Activated CD8-positive, alpha-beta T cell treated with anti-CD3 and anti-CD28 coated beads, Interleukin-2, amount 10 ng/mL, durations not matched to agents 7 days and 5 days (primary cell): ENCODE measurements at regions not wholly inside any gene's neighbourhood (a gene's known extent, or its start where the extent isn't known, plus 50 kb on each side); places are given as distances from the start of the nearest gene placed in this dataset.

ENCODE experiments used
- ATAC-seq: fragments of 150-1000 bp; cut with Tn5 transposase; one replicate; pipeline ENCODE4 v1.10.0; 2021; ENCODE audit warnings: moderate library complexity
- CTCF ChIA-PET: fragments of 350-600 bp; sonication (Branson Sonifier 250); formaldehyde crosslinking; loops from one replicate; lab custom pipeline; 2021; ENCODE audit warnings: antibody characterized with exemption; lab: Charles Lee
- POLR2A ChIA-PET: fragments of 350-600 bp; sonication (Branson Sonifier 250); formaldehyde crosslinking; loops from one replicate; lab custom pipeline; 2021; ENCODE audit warnings: antibody characterized with exemption; lab: Charles Lee
- DNase-seq: peaks from one replicate; pipeline ENCODE4 v3.0.0-alpha.2; 2020
- H3K27ac Mint-ChIP-seq: one replicate; pipeline ENCODE4 v1.8.0; 2021; ENCODE audit warnings: mild to moderate bottlenecking, mixed read lengths
- H3K27me3 Mint-ChIP-seq: one replicate; pipeline ENCODE4 v1.8.0; 2021; ENCODE audit warnings: low read depth, mixed read lengths
- H3K36me3 Mint-ChIP-seq: one replicate; pipeline ENCODE4 v1.8.0; 2021; ENCODE audit warnings: low read depth, mixed read lengths
- H3K4me1 Mint-ChIP-seq: one replicate; pipeline ENCODE4 v1.8.0; 2021; ENCODE audit warnings: low read depth, mixed read lengths
- H3K4me3 Mint-ChIP-seq: one replicate; pipeline ENCODE4 v1.8.0; 2021; ENCODE audit warnings: mild to moderate bottlenecking, mixed read lengths
- H3K9me3 Mint-ChIP-seq: one replicate; pipeline ENCODE4 v1.8.0; 2022; ENCODE audit warnings: mixed read lengths; ENCODE audit not compliant: insufficient read depth

DNA sequence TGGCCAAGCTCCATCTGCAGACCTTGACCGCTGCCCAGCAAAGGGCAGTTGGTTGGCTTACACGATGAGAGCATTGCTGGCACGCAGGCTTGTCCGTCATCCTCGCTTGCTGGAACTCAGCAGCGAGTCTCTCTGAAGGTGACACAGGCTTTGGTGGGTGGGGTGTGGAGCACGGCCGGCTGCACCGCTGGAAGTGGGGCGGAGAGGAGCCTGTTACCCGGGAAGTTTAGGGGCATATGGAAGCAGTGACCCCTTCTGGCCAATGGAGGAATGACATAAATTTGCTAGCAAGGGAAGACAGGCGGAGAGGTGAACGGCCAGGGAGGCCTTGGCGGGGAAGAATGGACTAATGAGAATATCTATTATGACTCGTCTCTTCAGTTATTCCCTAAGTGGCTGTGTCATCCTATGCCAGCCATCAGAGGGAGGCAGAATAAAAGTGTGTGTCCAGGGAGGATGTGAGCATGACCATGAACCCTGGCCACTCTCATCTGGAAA lies 65.9 kb upstream of the SDK2 start:
- ChIA-PET CTCF (interaction anchor here (0.7 to 3.7 kb wide), 22 partner anchors 10 to 281 kb away, joined by 3 to 62 read pairs (median 4); no protein-coding TSS in a partner anchor), POLR2A (interaction anchor here (1.3 kb wide), 1 partner anchor 9 kb away, joined by 3 read pairs; no protein-coding TSS in a partner anchor)
- ATAC-seq (peak; percentile 66), DNase-seq (peak; percentile 82)
- H3K9me3 Mint-ChIP-seq = no peaks in the 10 kb centered on the region
- no peaks in the 10 kb centered on the region for H3K36me3 Mint-ChIP-seq
- peaks cover 17% of the 10 kb centered on the region for H3K27me3 Mint-ChIP-seq
- H3K4me1 Mint-ChIP-seq = peaks cover 13% of the 10 kb centered on the region
- no peak overlapping the region for H3K27ac Mint-ChIP-seq
- H3K4me3 Mint-ChIP-seq = no peak overlapping the region

DNA sequence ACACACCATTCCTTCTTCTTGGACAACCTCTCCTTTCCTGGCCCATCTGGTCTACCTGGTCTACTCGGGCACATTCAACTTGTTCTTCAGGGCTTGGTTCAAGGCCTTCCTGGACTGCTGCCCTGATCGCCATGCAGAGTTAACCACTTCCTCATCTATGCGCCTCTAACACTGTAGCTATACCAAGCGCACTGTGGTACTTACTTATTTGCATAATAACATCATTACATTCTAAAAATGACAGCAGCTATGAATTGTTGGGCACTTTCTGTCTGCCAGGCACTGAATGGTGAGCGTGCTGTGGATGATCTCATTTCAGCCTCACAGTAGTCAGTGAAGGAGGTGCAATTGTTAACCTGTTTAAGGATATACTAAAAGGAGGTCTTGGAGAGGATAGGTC lies 66.9 kb upstream of the SDK2 start:
- Mint-ChIP-seq H3K4me1 (peaks cover 13% of the 10 kb centered on the region), H3K27me3 (peaks cover 22% of the 10 kb centered on the region), H3K4me3 (no peak overlapping the region), H3K27ac (no peak overlapping the region), H3K36me3 (no peaks in the 10 kb centered on the region), H3K9me3 (no peaks in the 10 kb centered on the region)
- ChIA-PET POLR2A (interaction anchor here (1.3 to 1.4 kb wide), 2 partner anchors 10 to 11 kb away, joined by 3 to 9 read pairs; no protein-coding TSS in a partner anchor), CTCF (interaction anchor here (0.8 to 3.7 kb wide), 9 partner anchors 9 to 282 kb away, joined by 3 to 62 read pairs (median 6); no protein-coding TSS in a partner anchor)
- ATAC-seq (no peak), DNase-seq (no peak)

DNA sequence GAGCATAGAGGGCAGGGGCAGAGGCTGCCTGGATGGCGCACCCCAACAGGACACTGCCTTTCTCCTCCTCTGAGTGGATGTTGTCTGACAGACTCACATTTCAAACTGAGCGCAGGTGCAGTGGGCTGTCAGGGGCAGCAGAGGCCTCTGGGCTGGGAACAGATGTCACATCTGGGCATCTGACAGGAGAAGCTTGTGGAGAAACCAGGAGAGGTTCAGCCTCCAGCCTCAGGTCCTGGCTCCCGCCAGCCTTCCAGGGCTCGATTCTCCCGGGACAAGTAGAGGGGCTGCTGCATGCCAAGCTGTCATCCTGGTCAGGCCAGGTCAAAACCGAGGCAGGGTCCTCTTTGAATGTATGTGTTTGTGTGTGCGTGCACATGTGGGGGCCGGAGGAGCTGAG lies 67.7 kb upstream of the SDK2 start:
- ChIA-PET POLR2A (interaction anchor here (1.4 kb wide), 1 partner anchor 10 kb away, joined by 9 read pairs; no protein-coding TSS in a partner anchor), CTCF (interaction anchor here (1.3 to 3.7 kb wide), 6 partner anchors 11 to 283 kb away, joined by 5 to 62 read pairs (median 24); no protein-coding TSS in a partner anchor)
- no peak for ATAC-seq
- H3K4me1 Mint-ChIP-seq = peaks cover 13% of the 10 kb centered on the region
- no peaks in the 10 kb centered on the region for H3K36me3 Mint-ChIP-seq
- H3K4me3 Mint-ChIP-seq = no peak overlapping the region
- peaks cover 25% of the 10 kb centered on the region for H3K27me3 Mint-ChIP-seq
- H3K27ac Mint-ChIP-seq = no peak overlapping the region
- H3K9me3 Mint-ChIP-seq = no peaks in the 10 kb centered on the region
- DNase-seq = no peak

DNA sequence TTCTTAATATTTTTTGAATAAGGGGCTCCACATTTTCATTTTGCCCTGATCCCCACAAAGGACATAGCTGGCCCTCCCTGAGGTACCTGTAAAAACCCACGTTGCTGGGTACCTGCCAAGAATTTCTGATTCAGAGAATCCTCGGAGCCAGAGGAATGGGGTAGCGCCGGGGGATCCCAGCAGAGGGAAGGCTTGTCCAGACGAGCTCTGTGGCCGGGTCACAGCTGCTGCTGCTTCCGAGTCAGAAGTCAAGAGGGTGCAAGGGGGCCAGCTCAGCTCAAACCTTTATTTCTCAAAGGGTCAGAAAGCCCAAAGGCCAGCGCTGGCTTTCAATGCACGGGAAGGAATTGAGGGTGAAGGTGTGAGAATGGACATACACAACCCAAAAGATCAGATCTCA lies 68.9 kb upstream of the SDK2 start:
- Mint-ChIP-seq H3K27me3 (peaks cover 27% of the 10 kb centered on the region), H3K27ac (no peak overlapping the region), H3K4me3 (no peak overlapping the region), H3K4me1 (peaks cover 15% of the 10 kb centered on the region), H3K9me3 (no peaks in the 10 kb centered on the region), H3K36me3 (no peaks in the 10 kb centered on the region)
- POLR2A ChIA-PET = interaction anchor here (0.6 kb wide), 1 partner anchor 67 kb away, joined by 4 read pairs; no protein-coding TSS in a partner anchor
- ATAC-seq = no peak
- CTCF ChIA-PET = no interaction called here
- no peak for DNase-seq

DNA sequence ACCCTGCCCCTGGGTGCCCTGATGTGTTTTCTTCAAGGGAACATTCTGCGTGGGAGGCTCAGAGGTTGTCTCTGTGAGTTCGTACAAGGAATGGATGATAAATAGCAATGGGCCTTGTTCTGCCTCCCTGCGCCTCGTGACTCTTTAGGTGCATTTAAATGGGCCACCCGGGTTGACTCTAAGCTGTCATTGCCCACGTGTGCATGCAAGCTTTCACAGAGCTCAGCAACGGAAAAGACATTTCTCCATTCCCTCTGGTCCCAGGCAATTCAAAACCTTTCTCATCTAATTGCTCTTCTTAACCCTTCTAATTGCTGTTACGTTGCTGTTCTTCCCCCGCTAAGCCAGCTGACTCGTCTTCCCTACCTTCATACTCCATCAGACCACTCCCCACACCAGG lies 71.5 kb upstream of the SDK2 start:
- Mint-ChIP-seq H3K27me3 (peaks cover 20% of the 10 kb centered on the region), H3K27ac (no peak overlapping the region), H3K9me3 (no peaks in the 10 kb centered on the region), H3K4me1 (peaks cover 27% of the 10 kb centered on the region), H3K36me3 (no peaks in the 10 kb centered on the region), H3K4me3 (no peak overlapping the region)
- POLR2A ChIA-PET = no interaction called here
- CTCF ChIA-PET = no interaction called here
- ATAC-seq = no peak
- DNase-seq = no peak

DNA sequence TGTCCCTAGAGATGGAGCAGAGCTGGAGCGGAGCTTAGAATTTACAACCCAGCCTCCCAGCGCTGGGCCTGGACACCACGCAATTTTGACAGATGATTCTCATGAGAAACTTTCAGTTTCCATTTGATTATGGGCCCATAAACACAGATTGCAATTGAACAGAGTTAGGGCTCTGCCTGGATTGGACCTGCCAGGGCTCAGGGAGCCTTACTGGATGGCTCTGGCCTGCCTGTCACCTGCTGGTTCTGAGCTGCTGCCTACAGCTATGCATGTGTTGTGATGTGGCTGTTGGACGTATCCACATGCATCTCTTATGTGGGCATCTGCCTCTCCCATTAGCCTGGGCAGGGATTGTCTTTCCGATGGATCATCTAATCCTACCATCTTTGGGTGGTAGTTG lies 73.4 kb upstream of the SDK2 start:
- H3K4me3 Mint-ChIP-seq = no peak overlapping the region
- peaks cover 35% of the 10 kb centered on the region for H3K4me1 Mint-ChIP-seq
- DNase-seq (no peak), ATAC-seq (no peak)
- ChIA-PET POLR2A (no interaction called here), CTCF (interaction anchor here (1.1 to 2.8 kb wide), 3 partner anchors 67 to 288 kb away, joined by 3 to 7 read pairs (median 4); no protein-coding TSS in a partner anchor)
- no peaks in the 10 kb centered on the region for H3K9me3 Mint-ChIP-seq
- peaks cover 20% of the 10 kb centered on the region for H3K27me3 Mint-ChIP-seq
- no peak overlapping the region for H3K27ac Mint-ChIP-seq
- peaks cover 3% of the 10 kb centered on the region for H3K36me3 Mint-ChIP-seq

DNA sequence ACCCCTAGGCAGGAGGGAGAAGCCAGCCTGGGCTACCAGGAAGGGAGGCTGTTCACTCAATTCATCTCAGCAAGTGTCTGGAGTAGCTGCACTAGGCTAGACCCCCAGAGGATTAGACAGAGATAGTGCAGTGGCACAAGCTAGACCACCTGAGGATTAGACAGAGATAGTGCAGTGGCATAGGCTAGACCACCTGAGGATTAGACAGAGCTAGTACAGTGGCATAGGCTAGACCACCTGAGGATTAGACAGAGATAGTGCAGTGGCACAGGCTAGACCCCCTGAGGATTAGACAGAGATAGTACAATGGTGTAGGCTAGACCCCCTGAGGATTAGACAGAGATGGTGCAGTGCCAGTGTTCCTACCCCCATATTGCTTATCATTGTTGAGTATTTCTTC lies 74.1 kb upstream of the SDK2 start:
- DNase-seq (no peak), ATAC-seq (no peak)
- CTCF ChIA-PET = interaction anchor here (1.8 to 2.8 kb wide), 2 partner anchors 72 to 288 kb away, joined by 4 to 7 read pairs; no protein-coding TSS in a partner anchor
- peaks cover 3% of the 10 kb centered on the region for H3K36me3 Mint-ChIP-seq
- H3K4me3 Mint-ChIP-seq = no peak overlapping the region
- no peak overlapping the region for H3K27ac Mint-ChIP-seq
- POLR2A ChIA-PET = no interaction called here
- no peaks in the 10 kb centered on the region for H3K9me3 Mint-ChIP-seq
- H3K4me1 Mint-ChIP-seq = peaks cover 42% of the 10 kb centered on the region
- peaks cover 22% of the 10 kb centered on the region for H3K27me3 Mint-ChIP-seq

DNA sequence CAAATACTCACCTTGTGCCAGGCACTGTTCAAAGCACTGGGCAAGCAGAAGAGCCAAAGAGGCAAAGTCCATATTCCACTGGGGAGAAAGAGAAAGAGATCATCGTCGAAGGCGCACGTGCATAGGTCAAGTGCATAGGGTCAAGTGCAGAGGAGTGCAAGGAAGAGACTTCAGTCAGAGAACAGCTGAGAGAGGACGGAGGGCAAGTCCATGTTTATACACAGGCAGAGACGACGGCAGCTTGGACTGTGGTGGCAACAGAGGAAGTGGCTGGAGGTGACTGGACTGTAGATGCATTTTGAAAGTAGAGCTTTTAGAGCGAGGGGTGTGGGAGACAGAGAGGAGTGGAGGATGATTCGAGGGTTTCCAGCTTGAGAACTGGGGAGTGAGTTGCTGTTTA lies 74.7 kb upstream of the SDK2 start:
- H3K27ac Mint-ChIP-seq = no peak overlapping the region
- ATAC-seq = no peak
- H3K27me3 Mint-ChIP-seq = peaks cover 22% of the 10 kb centered on the region
- H3K9me3 Mint-ChIP-seq = no peaks in the 10 kb centered on the region
- POLR2A ChIA-PET = no interaction called here
- H3K4me3 Mint-ChIP-seq = no peak overlapping the region
- CTCF ChIA-PET = interaction anchor here (2.8 kb wide), 1 partner anchor 289 kb away, joined by 7 read pairs; no protein-coding TSS in a partner anchor
- peaks cover 42% of the 10 kb centered on the region for H3K4me1 Mint-ChIP-seq
- peaks cover 3% of the 10 kb centered on the region for H3K36me3 Mint-ChIP-seq
- DNase-seq = no peak

DNA sequence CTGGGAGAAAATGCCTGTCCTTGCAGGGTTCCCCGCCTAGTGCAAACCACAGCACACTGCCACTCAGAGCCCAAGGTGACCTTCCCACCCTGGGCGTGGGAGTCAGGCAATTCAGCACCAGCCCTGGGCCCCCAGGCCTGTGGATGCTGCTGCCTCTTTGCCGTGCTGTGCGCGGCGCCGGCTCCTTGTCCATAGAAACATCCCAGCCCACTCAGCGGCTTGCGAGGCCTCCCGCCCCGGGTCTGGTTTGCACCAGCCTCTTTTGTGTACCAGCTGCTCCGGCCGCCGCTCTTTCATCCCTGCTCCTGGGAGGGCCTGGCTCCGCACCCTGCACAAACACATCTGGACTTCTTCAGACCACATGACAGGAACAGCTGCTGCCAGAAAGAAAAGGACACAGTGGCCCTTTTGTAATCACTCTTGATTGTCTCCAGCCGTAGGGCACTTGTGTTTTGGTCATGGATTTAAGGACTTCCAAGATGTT lies 75.4 kb upstream of the SDK2 start:
- no peaks in the 10 kb centered on the region for H3K9me3 Mint-ChIP-seq
- ATAC-seq (no peak), DNase-seq (no peak)
- POLR2A ChIA-PET = no interaction called here
- CTCF ChIA-PET = interaction anchor here (1.0 to 3.3 kb wide), 4 partner anchors 9 to 290 kb away, joined by 4 to 15 read pairs (median 6); no protein-coding TSS in a partner anchor
- peak overlapping the region; percentile 59 for H3K27ac Mint-ChIP-seq
- peaks cover 18% of the 10 kb centered on the region for H3K27me3 Mint-ChIP-seq
- H3K4me3 Mint-ChIP-seq = no peak overlapping the region
- peaks cover 42% of the 10 kb centered on the region for H3K4me1 Mint-ChIP-seq
- H3K36me3 Mint-ChIP-seq = peaks cover 3% of the 10 kb centered on the region

DNA sequence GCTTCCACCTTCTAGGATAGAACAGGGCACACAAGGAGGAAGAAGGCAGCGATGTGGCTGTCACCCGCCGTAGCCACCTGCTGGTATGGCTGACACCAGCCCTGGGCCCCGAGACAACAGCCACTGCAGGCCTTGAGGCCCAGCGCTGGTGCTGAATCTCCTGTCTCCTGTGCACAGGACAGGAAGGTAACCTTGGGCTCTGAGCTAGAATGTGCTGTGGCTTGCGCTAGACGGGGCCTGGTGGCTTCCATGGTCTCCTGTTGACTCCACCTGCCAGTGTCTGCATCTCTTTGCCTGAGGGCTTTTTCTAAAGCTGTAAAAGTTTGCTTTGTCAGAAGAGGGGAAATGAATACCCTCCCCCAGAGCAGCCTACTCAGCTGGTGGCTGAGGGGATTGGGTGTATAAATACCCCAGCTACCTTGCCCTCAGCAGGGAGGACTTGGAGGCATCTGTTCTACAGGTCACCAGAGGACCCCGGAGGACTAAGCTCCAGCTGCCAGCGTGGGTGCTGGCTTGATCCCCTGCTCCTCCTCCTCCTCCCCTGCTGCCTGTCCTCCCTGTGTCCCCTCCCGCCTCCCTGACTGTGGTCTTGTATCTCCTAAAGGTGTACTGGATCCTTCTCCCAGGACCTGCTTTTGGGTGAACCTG lies 76.1 kb upstream of the SDK2 start:
- ChIA-PET CTCF (interaction anchor here (0.6 to 3.3 kb wide), 6 partner anchors 9 to 290 kb away, joined by 3 to 15 read pairs (median 4); no protein-coding TSS in a partner anchor), POLR2A (no interaction called here)
- H3K27ac Mint-ChIP-seq = peak overlapping the region; percentile 59
- peak; percentile 75 for DNase-seq
- H3K36me3 Mint-ChIP-seq = peaks cover 3% of the 10 kb centered on the region
- peak; percentile 88 for ATAC-seq
- peaks cover 17% of the 10 kb centered on the region for H3K27me3 Mint-ChIP-seq
- no peaks in the 10 kb centered on the region for H3K9me3 Mint-ChIP-seq
- H3K4me3 Mint-ChIP-seq = no peak overlapping the region
- H3K4me1 Mint-ChIP-seq = peaks cover 42% of the 10 kb centered on the region

DNA sequence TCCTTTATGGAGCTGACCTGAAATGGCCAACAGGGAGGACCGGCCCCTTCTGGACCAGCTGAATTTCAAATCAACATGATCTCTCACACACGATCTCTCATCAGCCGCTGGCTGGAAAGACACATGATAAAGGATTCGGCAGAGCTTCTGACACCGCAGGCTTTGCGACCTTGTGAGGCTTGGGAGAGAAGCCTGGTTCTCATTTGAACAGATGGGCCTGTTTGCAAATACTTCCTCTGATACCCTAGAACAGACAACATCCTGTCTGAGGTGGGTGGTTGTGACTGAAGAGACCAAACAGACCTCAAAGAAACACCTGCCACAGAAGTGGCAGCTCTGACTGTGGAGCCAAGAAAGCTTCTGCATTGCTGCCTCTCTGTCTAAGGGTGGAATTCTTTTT lies 77.9 kb upstream of the SDK2 start:
- no peaks in the 10 kb centered on the region for H3K9me3 Mint-ChIP-seq
- H3K4me3 Mint-ChIP-seq = peak overlapping the region; percentile 34
- H3K27me3 Mint-ChIP-seq = peaks cover 10% of the 10 kb centered on the region
- ATAC-seq = peak; percentile 84
- H3K36me3 Mint-ChIP-seq = peaks cover 3% of the 10 kb centered on the region
- CTCF ChIA-PET = interaction anchor here (1.1 to 3.3 kb wide), 4 partner anchors 12 to 368 kb away, joined by 3 to 15 read pairs (median 11); no protein-coding TSS in a partner anchor
- H3K4me1 Mint-ChIP-seq = peaks cover 42% of the 10 kb centered on the region
- DNase-seq = peak; percentile 82
- H3K27ac Mint-ChIP-seq = peak overlapping the region; percentile 76
- POLR2A ChIA-PET = interaction anchor here (1.6 to 1.7 kb wide), 2 partner anchors 9 to 11 kb away, joined by 5 to 9 read pairs; no protein-coding TSS in a partner anchor
